ENCODE measurements at regions not wholly inside any gene's neighbourhood (a gene's known extent, or its start where the extent isn't known, plus 50 kb on each side); places are given as distances from the start of the nearest gene placed in this dataset.

DNA sequence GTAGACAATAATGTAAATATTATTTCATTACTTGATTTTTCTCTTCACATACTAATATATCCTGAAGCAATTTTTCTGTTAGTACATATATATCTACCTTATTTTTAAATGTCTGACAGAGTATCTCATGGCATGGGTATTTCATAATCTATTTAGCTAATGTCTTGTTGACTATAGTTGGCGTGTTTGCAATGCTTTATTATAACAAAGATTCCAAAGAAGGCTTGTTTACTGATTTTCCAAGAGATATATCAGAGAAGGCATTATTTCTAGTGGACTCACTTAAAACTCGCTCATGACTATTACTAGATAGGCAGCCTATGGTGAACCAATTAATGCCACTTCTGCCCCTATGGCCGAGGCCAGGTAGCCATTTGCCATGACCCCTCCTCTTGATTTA is 152.4 kb upstream of the RORA start:
- Histone ChIP-seq H4K20me1 (ENCODE audit: control insufficient read depth, insufficient read depth, insufficient read length) (no peaks in the 10 kb centered on the region), H3K4me1 (ENCODE audit: insufficient read depth, low read length) (no peaks in the 10 kb centered on the region), H2BK20ac (ENCODE audit: low read depth, low read length, poor library complexity, severe bottlenecking) (no peak overlapping the region), H3K18ac (ENCODE audit: insufficient read length, low read depth, low read length) (no peak overlapping the region), H2BK5ac (ENCODE audit: insufficient read length, low read length) (no peak overlapping the region), H3K14ac (ENCODE audit: insufficient read depth, low read length) (no peak overlapping the region), H3K27ac (ENCODE audit: insufficient read length, low read depth, low read length) (no peak overlapping the region), H2BK15ac (ENCODE audit: low read depth, low read length) (no peak overlapping the region), H2BK120ac (ENCODE audit: low read depth, low read length, poor library complexity, severe bottlenecking) (no peak overlapping the region), H3K23ac (ENCODE audit: insufficient read length, low read depth, low read length) (no peak overlapping the region), H3K27me3 (ENCODE audit: insufficient read depth, low read length) (no peaks in the 10 kb centered on the region), H3K9me3 (ENCODE audit: control insufficient read depth, low read depth, low read length) (no peaks in the 10 kb centered on the region), H2AFZ (ENCODE audit: low read length) (no peak overlapping the region), H3K9ac (ENCODE audit: extremely low read depth, insufficient read length, low read length) (no peak overlapping the region), H3K23me2 (ENCODE audit: insufficient read length, low read depth, low read length, poor library complexity, severe bottlenecking) (no peaks in the 10 kb centered on the region), H3K4ac (ENCODE audit: low read depth, low read length) (no peak overlapping the region), H2BK12ac (ENCODE audit: insufficient read length, low read depth, low read length) (no peak overlapping the region), H4K8ac (replicated peaks; ENCODE audit: insufficient read length, low read depth, low read length) (no peak overlapping the region), H3K56ac (ENCODE audit: insufficient read length, low read depth, low read length) (no peak overlapping the region), H4K5ac (ENCODE audit: insufficient read length, low read depth, low read length) (no peak overlapping the region), H3K79me1 (ENCODE audit: insufficient read depth, low read depth, low read length, poor library complexity, severe bottlenecking) (no peaks in the 10 kb centered on the region), H3T11ph (ENCODE audit: low read length) (no peak overlapping the region), H3K4me2 (ENCODE audit: insufficient read depth, insufficient read length, low read length) (no peak overlapping the region), H3K79me2 (ENCODE audit: insufficient read depth, low read length) (no peaks in the 10 kb centered on the region), H2AK5ac (ENCODE audit: insufficient read length, low read length) (no peak overlapping the region), H4K91ac (ENCODE audit: insufficient read length, low read depth, low read length) (no peak overlapping the region)
- no peak for DNase-seq
- no peak overlapping the region for H3K27ac Mint-ChIP-seq
- peaks cover 3 to 5% of the 10 kb centered on the region in 2 experiments; a peak in 3 of 5 replicates for H3K9me3 Mint-ChIP-seq
- no peak overlapping the region for H3K4me3 Mint-ChIP-seq
- peaks cover 0 to 4% (median 0%) of the 10 kb centered on the region in 3 experiments; a peak in 1 of 7 replicates for H3K36me3 Mint-ChIP-seq (ENCODE audit: insufficient read depth in 1 of 3, low read depth in 3 of 3)
- no CpG with 5 or more reads among the region's 3 CpGs for WGBS (ENCODE audit: extremely low coverage, insufficient read length, low lambda C conversion rate)
- peaks cover 7 to 11% of the 10 kb centered on the region in 2 experiments for H3K4me1 Mint-ChIP-seq
- TF ChIP-seq CTCF (conservative IDR thresholded peaks at IDR 0.05), result no peak
- H3K27me3 Mint-ChIP-seq (ENCODE audit: low read depth), result no peaks in the 10 kb centered on the region
